H1 (cell line): ENCODE measurements at regions not wholly inside any gene's neighbourhood (a gene's known extent, or its start where the extent isn't known, plus 50 kb on each side); places are given as distances from the start of the nearest gene placed in this dataset.

ENCODE experiments used
- CTCF ChIA-PET: fragments of 300-600 bp; sonication (Branson Sonifier 250); formaldehyde crosslinking; loops from one replicate; lab custom pipeline; 2021; ENCODE audit not compliant: partially characterized antibody; lab: Charles Lee
- POLR2A ChIA-PET: fragments of 300-600 bp; sonication (Branson Sonifier 250); formaldehyde crosslinking; loops from one replicate; lab custom pipeline; 2021; ENCODE audit warnings: inconsistent platforms; ENCODE audit not compliant: partially characterized antibody; lab: Charles Lee
- DNase-seq, 2 experiments: peaks; one replicate each; pipeline versions ENCODE4 v3.0.0 to v3.0.0-alpha.2; 2010 to 2022; ENCODE audit warnings: low spot score in 2 of 2, low read depth in 1 of 2, mixed read lengths in 1 of 2
- FAIRE-seq: peaks from 2 replicates; lab custom pipeline; 2011; peaks lifted over from hg19 to GRCh38; lab: Jason Lieb, UNC
- H2AFZ ChIP-seq: 2 replicates; pipeline ENCODE4 v1.8.1; 2012; ENCODE audit warnings: low read length, inconsistent platforms
- H2AK5ac ChIP-seq: 2 replicates; pipeline ENCODE4 v1.6.1; 2013; ENCODE audit warnings: low read depth, low read length
- H2BK120ac ChIP-seq: replicated peaks from 2 replicates; pipeline ENCODE3; 2013; ENCODE audit warnings: low read depth, low read length, inconsistent platforms
- H2BK12ac ChIP-seq: 2 replicates; pipeline ENCODE4 v1.6.1; 2013; ENCODE audit warnings: low read depth, low read length
- H2BK15ac ChIP-seq: 2 replicates; pipeline ENCODE4 v1.6.1; 2013; ENCODE audit warnings: low read length
- H2BK20ac ChIP-seq: 2 replicates; pipeline ENCODE4 v1.6.1; 2013; ENCODE audit warnings: low read length
- H2BK5ac ChIP-seq: 2 replicates; pipeline ENCODE4 v1.6.1; 2013; ENCODE audit warnings: low read depth, low read length
- H3K14ac ChIP-seq: 2 replicates; pipeline ENCODE4 v1.6.1; 2013; ENCODE audit warnings: inconsistent platforms; ENCODE audit not compliant: insufficient read length
- H3K18ac ChIP-seq: 2 replicates; pipeline ENCODE4 v1.6.1; 2013; ENCODE audit warnings: low read length; ENCODE audit errors: extremely low read depth
- H3K23ac ChIP-seq: 2 replicates; pipeline ENCODE4 v1.6.1; 2013; ENCODE audit warnings: inconsistent platforms; ENCODE audit not compliant: insufficient read length
- H3K23me2 ChIP-seq: 2 replicates; pipeline ENCODE4 v1.6.1; 2013; ENCODE audit warnings: low read depth, low read length
- H3K27ac ChIP-seq: 2 replicates; pipeline ENCODE4 v1.6.1; 2011; ENCODE audit warnings: low read depth, low read length, inconsistent platforms
- H3K27me3 ChIP-seq, 4 experiments: replicated peaks in 1 of 4; 1 replicate in 1 of 4; 2 replicates in 3 of 4; pipeline versions ENCODE4 v1.6.1 to v1.8.1; 2011 to 2013; ENCODE audit warnings: low read length in 3 of 4, mild to moderate bottlenecking in 3 of 4, inconsistent platforms in 2 of 4, mixed read lengths in 2 of 4, moderate library complexity in 1 of 4; ENCODE audit not compliant: control insufficient read depth in 3 of 4, insufficient read depth in 3 of 4; ENCODE audit errors: extremely low read depth in 1 of 4
- H3K36me3 ChIP-seq, 4 experiments: 2 replicates each; pipeline versions ENCODE4 v1.6.1 to v1.8.1; 2011 to 2013; ENCODE audit warnings: mild to moderate bottlenecking in 4 of 4, low read length in 3 of 4, moderate library complexity in 2 of 4, control low read depth in 1 of 4, inconsistent platforms in 1 of 4; ENCODE audit not compliant: insufficient read depth in 4 of 4, control insufficient read depth in 2 of 4
- H3K4ac ChIP-seq: replicated peaks from 2 replicates; pipeline ENCODE3; 2013; ENCODE audit warnings: low read length, low read depth, mixed read lengths, inconsistent platforms; ENCODE audit not compliant: insufficient read length
- H3K4me1 ChIP-seq, 4 experiments: replicated peaks in 1 of 4; 1 replicate in 1 of 4; 2 replicates in 3 of 4; pipeline versions ENCODE4 v1.6.1 to v1.8.1; 2011 to 2013; ENCODE audit warnings: low read length in 3 of 4, inconsistent platforms in 2 of 4, mixed read lengths in 1 of 4; ENCODE audit not compliant: insufficient read depth in 4 of 4, control insufficient read depth in 3 of 4
- H3K4me2 ChIP-seq, 2 experiments: 2 replicates each; pipeline versions ENCODE4 v1.6.1 to v1.8.1; 2011 to 2013; ENCODE audit warnings: low read depth in 2 of 2, low read length in 2 of 2, control low read depth in 1 of 2, inconsistent platforms in 1 of 2, mild to moderate bottlenecking in 1 of 2; ENCODE audit not compliant: insufficient read depth in 1 of 2
- H3K4me3 ChIP-seq, 4 experiments: fragments of 200-600, 300-600 bp in 1 of 4; sonication (generic), shearing (Covaris generic), sonication (Bioruptor Twin) in 1 of 4; 2 replicates each; pipeline versions ENCODE4 v1.5.1 to v1.8.1; 2011 to 2016; ENCODE audit warnings: low read length in 4 of 4, low read depth in 3 of 4, control low read depth in 2 of 4, inconsistent platforms in 2 of 4, mild to moderate bottlenecking in 2 of 4, mixed read lengths in 1 of 4, moderate library complexity in 1 of 4; ENCODE audit not compliant: insufficient read depth in 2 of 4; ENCODE audit errors: extremely low read depth in 1 of 4
- H3K56ac ChIP-seq: replicated peaks from 2 replicates; pipeline ENCODE3; 2013; ENCODE audit warnings: low read depth, mild to moderate bottlenecking, mixed read lengths, low read length, inconsistent platforms; ENCODE audit not compliant: insufficient read length
- H3K79me1 ChIP-seq: 2 replicates; pipeline ENCODE4 v1.6.1; 2013; ENCODE audit warnings: low read depth, low read length, control low read depth
- H3K79me2 ChIP-seq, 2 experiments: 2 replicates each; pipeline versions ENCODE4 v1.6.1 to v1.8.1; 2012 to 2013; ENCODE audit warnings: low read length in 2 of 2, mild to moderate bottlenecking in 2 of 2, inconsistent platforms in 1 of 2; ENCODE audit not compliant: insufficient read depth in 2 of 2, control insufficient read depth in 1 of 2
- H3K9ac ChIP-seq, 4 experiments: replicated peaks in 1 of 4; 1 replicate in 1 of 4; 2 replicates in 3 of 4; pipeline versions ENCODE4 v1.6.1 to v1.8.1; 2011 to 2013; ENCODE audit warnings: low read depth in 3 of 4, low read length in 3 of 4, control low read depth in 2 of 4, mild to moderate bottlenecking in 2 of 4, moderate library complexity in 2 of 4, inconsistent platforms in 1 of 4; ENCODE audit errors: extremely low read depth in 1 of 4
- H3K9me3 ChIP-seq, 2 experiments: 2 replicates each; pipeline versions ENCODE4 v1.6.1 to v1.8.1; 2012 to 2013; ENCODE audit warnings: mild to moderate bottlenecking in 2 of 2, moderate library complexity in 2 of 2, control low read depth in 1 of 2, inconsistent platforms in 1 of 2, low read depth in 1 of 2, low read length in 1 of 2, mixed read lengths in 1 of 2; ENCODE audit not compliant: insufficient read depth in 2 of 2
- H4K20me1 ChIP-seq, 2 experiments: replicated peaks in 1 of 2; 2 replicates each; pipeline versions ENCODE3 to v1.8.1; 2011 to 2013; ENCODE audit warnings: inconsistent platforms in 2 of 2, low read length in 2 of 2, mild to moderate bottlenecking in 1 of 2; ENCODE audit not compliant: insufficient read depth in 2 of 2, control insufficient read depth in 1 of 2
- H4K5ac ChIP-seq: 2 replicates; pipeline ENCODE4 v1.6.1; 2013; ENCODE audit warnings: low read length, low read depth, mixed read lengths, inconsistent platforms; ENCODE audit not compliant: insufficient read length
- H4K8ac ChIP-seq: 2 replicates; pipeline ENCODE4 v1.8.0; 2013; ENCODE audit warnings: mild to moderate bottlenecking, moderate library complexity, low read length, inconsistent platforms; ENCODE audit not compliant: insufficient read depth; ENCODE audit errors: extremely low read depth
- H4K91ac ChIP-seq: replicated peaks from 2 replicates; pipeline ENCODE3; 2013; ENCODE audit warnings: low read length, mixed read lengths, inconsistent platforms; ENCODE audit not compliant: insufficient read length
- CEBPB ChIP-seq: IDR thresholded peaks from 2 replicates; pipeline ENCODE4 v1.6.1; 2012; ENCODE audit warnings: low read depth, low read length
- JUN ChIP-seq: IDR thresholded peaks from 2 replicates; pipeline ENCODE4 v1.6.1; 2011; ENCODE audit warnings: low read depth, mild to moderate bottlenecking, improper control_type of control experiment, low read length
- RFX5 ChIP-seq: IDR thresholded peaks from 2 replicates; pipeline ENCODE4 v1.6.1; 2011; ENCODE audit warnings: low read depth, low read length, improper control_type of control experiment, borderline replicate concordance
- SIN3A ChIP-seq, 2 experiments: IDR thresholded peaks in 1 of 2; conservative IDR thresholded peaks in 1 of 2; 2 replicates each; pipeline ENCODE4 v1.6.1; 2011 to 2012; ENCODE audit warnings: low read length in 2 of 2, improper control_type of control experiment in 1 of 2, low read depth in 1 of 2, mild to moderate bottlenecking in 1 of 2
- WGBS, 2 experiments: shearing (Covaris generic) in 1 of 2; methylation state at CpG; one replicate each; pipeline versions ENCODE4 v1.1.6 to v1.1.7; 2013 to 2015; ENCODE audit warnings: low lambda C conversion rate in 2 of 2, mixed read lengths in 2 of 2, inconsistent platforms in 1 of 2, low coverage in 1 of 2, missing lambda C conversion rate in 1 of 2; ENCODE audit not compliant: insufficient replicate concordance in 2 of 2, insufficient coverage in 1 of 2, insufficient read length in 1 of 2; ENCODE audit errors: extremely low coverage in 1 of 2, missing lambda C conversion rate in 1 of 2; 5-methylcytosine and 5-hydroxymethylcytosine counted together

DNA sequence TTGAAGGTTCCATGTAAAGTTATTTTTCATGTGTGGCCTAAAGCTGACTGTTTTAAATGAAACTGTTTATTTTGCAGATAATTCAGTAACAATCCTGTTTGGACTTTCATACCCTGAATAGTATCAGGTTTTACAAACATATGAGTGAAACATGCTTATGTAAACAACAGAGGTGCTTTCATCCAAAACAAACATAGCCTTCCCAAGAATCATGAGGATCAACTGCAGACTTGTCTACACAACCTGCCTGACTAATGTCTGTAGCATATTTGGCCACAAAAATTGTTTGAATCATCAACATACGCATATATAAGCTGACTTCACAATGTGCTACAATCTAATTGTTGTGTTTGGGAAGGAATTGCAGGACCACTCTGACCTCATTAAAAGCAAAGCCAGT, 190.4 kb downstream of the DIPK2A start (continued):
- TF ChIP-seq RFX5 = no peak

DNA sequence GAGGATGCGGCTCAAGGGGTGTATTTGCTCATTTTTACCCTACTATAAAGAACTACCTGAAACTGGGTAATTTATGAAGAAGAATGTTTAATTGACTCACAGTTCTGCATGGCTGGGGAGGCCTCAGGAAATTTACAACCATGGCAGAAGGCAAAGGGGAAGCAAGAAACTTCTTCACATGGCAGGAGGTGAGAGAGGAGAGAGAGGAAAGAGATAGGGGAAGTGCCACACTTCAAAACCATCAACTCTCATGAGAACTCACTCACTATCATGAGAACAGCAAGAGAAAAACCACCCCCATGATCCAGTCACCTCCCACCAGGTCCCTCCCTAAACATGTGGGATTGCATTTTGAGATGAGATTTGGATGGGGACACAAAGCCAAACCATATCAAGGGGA, 192.7 kb downstream of the DIPK2A start:
- H3K4me2 ChIP-seq = no peak overlapping the region
- no peak overlapping the region for H3K4me3 ChIP-seq
- H2BK15ac ChIP-seq = no peak overlapping the region
- ChIA-PET POLR2A (no interaction called here), CTCF (no interaction called here)
- H3K27me3 ChIP-seq = no peaks in the 10 kb centered on the region
- no peaks in the 10 kb centered on the region for H3K23me2 ChIP-seq
- no peak overlapping the region for H2BK12ac ChIP-seq
- H4K20me1 ChIP-seq = no peaks in the 10 kb centered on the region
- H3K9me3 ChIP-seq = peaks cover 6 to 7% of the 10 kb centered on the region in 2 experiments; a peak in 2 of 4 replicates
- no peak overlapping the region for H4K5ac ChIP-seq
- H3K79me2 ChIP-seq = no peaks in the 10 kb centered on the region
- WGBS, 2 experiments = 94% methylated on average over 1 of the region's 1 CpG; no CpG with 5 or more reads in 1 of the 2 experiments
- H3K27ac ChIP-seq = no peak overlapping the region
- no peak overlapping the region for H4K8ac ChIP-seq
- H2BK5ac ChIP-seq = no peak overlapping the region
- no peak overlapping the region for H2BK120ac ChIP-seq
- no peak overlapping the region for H3K56ac ChIP-seq
- H3K23ac ChIP-seq = no peak overlapping the region
- no peak overlapping the region for H2AFZ ChIP-seq
- H2AK5ac ChIP-seq = no peak overlapping the region
- no peak overlapping the region for H3K9ac ChIP-seq
- H3K4me1 ChIP-seq = no peaks in the 10 kb centered on the region
- H3K79me1 ChIP-seq = no peaks in the 10 kb centered on the region
- FAIRE-seq (no peak), DNase-seq (no peak)
- H3K4ac ChIP-seq = no peak overlapping the region
- no peak overlapping the region for H3K14ac ChIP-seq
- no peak overlapping the region for H4K91ac ChIP-seq
- H3K18ac ChIP-seq = no peak overlapping the region
- H2BK20ac ChIP-seq = no peak overlapping the region
- H3K36me3 ChIP-seq = no peaks in the 10 kb centered on the region
- TF ChIP-seq SIN3A (conservative IDR thresholded peaks at IDR 0.05 in 1 of 2, IDR thresholded peaks at IDR 0.05 in 1 of 2; ENCODE audit: low read depth in 1 of 2, low read length in 2 of 2) = no peak
- no peak for TF ChIP-seq CEBPB
- no peak for TF ChIP-seq JUN
